HG03139 (cell line): ENCODE measurements at regions not wholly inside any gene's neighbourhood (a gene's known extent, or its start where the extent isn't known, plus 50 kb on each side); places are given as distances from the start of the nearest gene placed in this dataset.

Experiments
- ATAC-seq: cut with Tn5 transposase; IDR thresholded peaks from one replicate; pipeline ENCODE4 v1.9.1; 2021; ENCODE audit not compliant: unreplicated experiment

GRCh38 chr10:63707254-63707910 lies 186.2 kb downstream of the REEP3 start:
- peak; percentile 50 for ATAC-seq

- no peak for ATAC-seq
These were observed 187.2 kb downstream of the REEP3 start for GRCh38 chr10:63708421-63708820.

GRCh38 chr10:63710703-63711102 lies 189.5 kb downstream of the REEP3 start:
- ATAC-seq = no peak

- ATAC-seq = no peak
These were observed 190.2 kb downstream of the REEP3 start for GRCh38 chr10:63711361-63711760.

GRCh38 chr10:63711867-63712716 lies 190.9 kb downstream of the REEP3 start:
- no peak for ATAC-seq

GRCh38 chr10:63712717-63713115 lies 191.5 kb downstream of the REEP3 start:
- ATAC-seq = no peak

GRCh38 chr10:63713191-63714144 lies 192.3 kb downstream of the REEP3 start:
- no peak for ATAC-seq

- no peak for ATAC-seq
These were observed 194.9 kb downstream of the REEP3 start for GRCh38 chr10:63716016-63716580.

GRCh38 chr10:63717027-63717715 lies 196.0 kb downstream of the REEP3 start:
- ATAC-seq = no peak

GRCh38 chr10:63718006-63718405 lies 196.8 kb downstream of the REEP3 start:
- ATAC-seq = no peak

- ATAC-seq = no peak
These were observed 197.2 kb downstream of the REEP3 start for GRCh38 chr10:63718421-63718820.

- ATAC-seq = no peak
These were observed 198.1 kb downstream of the REEP3 start for GRCh38 chr10:63719226-63719856.

GRCh38 chr10:63720072-63720537 lies 198.9 kb downstream of the REEP3 start:
- peak; percentile 5 for ATAC-seq

- ATAC-seq = peak; percentile 71
These were observed 199.5 kb downstream of the REEP3 start for GRCh38 chr10:63720676-63721075.

- no peak for ATAC-seq
These were observed 201.3 kb downstream of the REEP3 start for GRCh38 chr10:63722537-63722936.

- no peak for ATAC-seq
These were observed 202.1 kb downstream of the REEP3 start for GRCh38 chr10:63723320-63723719.

- ATAC-seq = no peak
These were observed 202.5 kb downstream of the REEP3 start for GRCh38 chr10:63723741-63724140.

GRCh38 chr10:63724922-63725321 lies 203.7 kb downstream of the REEP3 start:
- ATAC-seq = no peak

- no peak for ATAC-seq
These were observed 205.7 kb downstream of the REEP3 start for GRCh38 chr10:63726867-63727266.

GRCh38 chr10:63727636-63728035 lies 206.4 kb downstream of the REEP3 start:
- ATAC-seq = no peak
